TTC549 (cell line): ENCODE measurements at regions not wholly inside any gene's neighbourhood (a gene's known extent, or its start where the extent isn't known, plus 50 kb on each side); places are given as distances from the start of the nearest gene placed in this dataset.
"Not testable (repeated sequence)": the region's sequence is repeated elsewhere in the genome, so short reads cannot be mapped to it uniquely, and the experiment has no call there.

Experiments
- FAIRE-seq: peaks from 2 replicates; lab custom pipeline; 2012; peaks lifted over from hg19 to GRCh38; lab: Jason Lieb, UNC

GRCh38 chr21:19405326-19405725 is 1001.7 kb upstream of the TMPRSS15 start:
- FAIRE-seq: no peak

GRCh38 chr21:19420565-19420964 is 1017.0 kb upstream of the TMPRSS15 start:
- FAIRE-seq: no peak

- no peak for FAIRE-seq
Observed at GRCh38 chr21:19433623-19434022, 1030.0 kb upstream of the TMPRSS15 start.

- FAIRE-seq: no peak
Observed at GRCh38 chr21:19440792-19441655, 1037.4 kb upstream of the TMPRSS15 start.

- FAIRE-seq: no peak
Observed at GRCh38 chr21:19458295-19458694, 1054.7 kb upstream of the TMPRSS15 start.

- FAIRE-seq: no peak
Observed at GRCh38 chr21:19461481-19462205, 1058.1 kb upstream of the TMPRSS15 start.

GRCh38 chr21:19463966-19464365 is 1060.4 kb upstream of the TMPRSS15 start:
- FAIRE-seq: no peak

GRCh38 chr21:19468991-19469715 is 1065.6 kb upstream of the TMPRSS15 start:
- no peak for FAIRE-seq

- no peak for FAIRE-seq
Observed at GRCh38 chr21:19475525-19475924, 1071.9 kb upstream of the TMPRSS15 start.

- no peak for FAIRE-seq
Observed at GRCh38 chr21:19489930-19490329, 1086.3 kb upstream of the TMPRSS15 start.

- no peak for FAIRE-seq
Observed at GRCh38 chr21:19490481-19490880, 1086.9 kb upstream of the TMPRSS15 start.

GRCh38 chr21:19493437-19494241 is 1090.1 kb upstream of the TMPRSS15 start:
- not testable (repeated sequence) for FAIRE-seq

GRCh38 chr21:19501115-19501514 is 1097.5 kb upstream of the TMPRSS15 start:
- no peak for FAIRE-seq

- FAIRE-seq: no peak
Observed at GRCh38 chr21:19507682-19508260, 1104.2 kb upstream of the TMPRSS15 start.

GRCh38 chr21:19508442-19508841 is 1104.9 kb upstream of the TMPRSS15 start:
- no peak for FAIRE-seq

- FAIRE-seq: no peak
Observed at GRCh38 chr21:19508844-19509243, 1105.3 kb upstream of the TMPRSS15 start.

- no peak for FAIRE-seq
Observed at GRCh38 chr21:19510057-19510456, 1106.5 kb upstream of the TMPRSS15 start.

GRCh38 chr21:19510653-19511052 is 1107.1 kb upstream of the TMPRSS15 start:
- no peak for FAIRE-seq

GRCh38 chr21:19522381-19522780 is 1118.8 kb upstream of the TMPRSS15 start:
- no peak for FAIRE-seq

- no peak for FAIRE-seq
Observed at GRCh38 chr21:19523061-19523460, 1119.5 kb upstream of the TMPRSS15 start.

- no peak for FAIRE-seq
Observed at GRCh38 chr21:19523746-19524145, 1120.2 kb upstream of the TMPRSS15 start.

GRCh38 chr21:19529031-19529430 is 1125.4 kb upstream of the TMPRSS15 start:
- no peak for FAIRE-seq
